ENCODE measurements at regions not wholly inside any gene's neighbourhood (a gene's known extent, or its start where the extent isn't known, plus 50 kb on each side); places are given as distances from the start of the nearest gene placed in this dataset.

DNA sequence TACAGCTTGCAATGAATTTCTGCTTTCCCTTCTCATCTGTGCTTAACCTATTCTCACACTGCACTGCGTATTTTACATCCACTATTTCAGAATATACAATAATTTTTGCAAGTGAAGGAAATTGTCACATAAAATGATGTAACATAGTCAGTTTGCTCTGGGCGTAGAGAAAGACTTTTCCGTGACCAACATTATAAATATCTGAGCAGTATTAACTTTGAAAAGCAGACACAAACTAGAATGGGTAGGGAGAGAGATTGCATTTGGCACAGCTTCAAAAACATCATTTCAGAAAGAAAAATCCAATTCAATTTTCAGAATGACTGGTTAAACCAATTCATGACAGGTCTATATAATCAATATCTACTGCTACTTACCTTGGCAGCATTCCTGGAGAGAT is 352.5 kb upstream of the MIR17HG start:
- no peak for DNase-seq (ENCODE audit: low spot score)

DNA sequence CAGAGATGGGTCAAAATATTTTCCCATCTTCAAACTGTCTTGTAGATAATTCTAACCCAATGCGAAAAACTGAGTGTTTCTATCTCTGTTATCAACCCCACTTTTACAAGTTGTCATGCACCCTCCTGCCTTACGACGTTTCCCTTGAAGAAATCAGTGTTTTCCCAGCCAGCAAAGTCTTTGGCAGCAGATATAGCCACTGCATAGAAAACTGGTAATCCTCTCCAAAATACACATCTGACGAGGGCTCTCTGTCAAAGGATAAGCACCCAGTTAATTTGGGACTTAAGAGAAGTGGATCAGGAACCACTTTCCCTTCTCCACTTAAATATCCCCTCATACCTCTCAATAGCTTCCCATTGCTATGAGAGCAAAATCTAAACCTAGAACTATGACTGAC is 351.9 kb upstream of the MIR17HG start:
- no peak for DNase-seq (ENCODE audit: low spot score)
- ATAC-seq = no peak

More for the DNA sequence above, 352.5 kb upstream of the MIR17HG start:
- ATAC-seq = no peak

DNA sequence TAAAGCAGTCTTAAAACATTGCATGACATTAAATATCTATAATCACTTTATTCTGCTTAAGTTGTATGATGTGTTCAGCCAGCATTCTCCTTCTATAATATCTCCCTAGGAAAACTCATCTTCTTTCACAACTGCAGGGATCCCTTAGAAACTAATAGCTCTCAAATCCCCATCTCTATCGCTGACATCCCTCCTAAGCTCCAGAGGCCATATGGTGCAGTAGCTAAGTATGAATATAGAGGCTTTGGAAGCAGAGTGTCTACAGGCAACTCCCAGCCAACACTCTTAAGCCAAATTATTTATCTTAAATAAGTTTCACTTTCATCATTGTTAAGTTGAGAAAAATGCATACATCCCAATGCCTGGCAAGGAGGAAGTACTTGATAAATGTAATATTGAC is 349.5 kb upstream of the MIR17HG start:
- no peak for ATAC-seq
- DNase-seq (ENCODE audit: low spot score) = no peak

DNA sequence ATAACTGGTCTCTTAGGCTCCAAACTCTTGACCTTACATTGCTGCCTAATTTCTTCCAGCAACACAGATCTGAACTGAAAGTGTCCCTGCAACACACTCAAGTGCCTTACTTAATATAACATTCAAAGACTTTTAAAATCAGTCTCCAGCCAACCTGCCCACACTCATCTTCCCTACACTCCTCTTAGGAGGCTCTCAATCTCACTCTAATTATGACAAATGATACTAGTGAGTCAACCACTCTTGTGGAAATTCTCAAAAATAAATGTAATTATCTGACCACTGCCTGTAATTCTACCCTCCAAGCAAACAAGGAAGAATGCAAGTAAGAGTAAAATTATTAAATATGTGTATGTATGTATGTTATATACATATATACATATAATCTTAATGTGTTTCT is 348.1 kb upstream of the MIR17HG start:
- no peak for DNase-seq (ENCODE audit: low spot score)
- ATAC-seq = no peak

DNA sequence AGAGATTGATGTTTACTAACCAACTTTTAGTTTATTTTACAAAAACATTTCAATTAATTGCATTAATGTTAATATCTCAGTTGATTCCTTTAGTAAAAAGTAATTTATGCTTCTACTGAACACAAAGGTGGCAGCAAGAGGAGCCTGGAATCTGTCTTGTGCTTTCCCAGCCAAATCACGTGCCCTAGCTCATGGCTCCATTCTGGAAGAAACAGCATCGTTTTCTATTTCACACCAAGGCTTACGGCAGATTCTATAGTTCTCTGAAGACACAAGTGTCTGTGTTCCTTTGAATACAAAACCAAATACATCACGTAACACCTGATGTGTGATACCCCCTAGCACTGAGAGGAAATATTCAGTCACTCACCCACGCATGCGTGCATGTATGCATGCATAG is 346.1 kb upstream of the MIR17HG start:
- DNase-seq (ENCODE audit: low spot score) (no peak), ATAC-seq (no peak)

DNA sequence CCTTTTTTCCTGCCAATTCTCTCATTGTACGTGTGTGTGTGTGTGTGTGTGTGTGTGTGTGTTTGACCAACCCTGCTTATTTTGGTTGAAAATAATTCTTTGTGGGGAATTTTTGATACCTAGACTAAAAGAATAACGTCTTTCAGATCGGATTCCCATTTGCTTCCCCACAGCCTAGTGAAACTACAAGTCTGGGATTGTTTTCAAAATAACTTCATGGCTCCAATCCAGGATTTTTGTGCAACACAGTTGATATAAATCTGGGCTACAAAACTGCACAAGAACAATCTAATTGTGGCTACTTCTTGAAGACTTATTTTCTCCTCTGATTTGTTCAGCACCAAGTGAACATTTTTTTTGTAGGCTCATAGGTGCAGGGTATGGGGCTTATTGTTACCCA is 332.8 kb upstream of the MIR17HG start:
- DNase-seq (ENCODE audit: low spot score) = no peak
- ATAC-seq = no peak

DNA sequence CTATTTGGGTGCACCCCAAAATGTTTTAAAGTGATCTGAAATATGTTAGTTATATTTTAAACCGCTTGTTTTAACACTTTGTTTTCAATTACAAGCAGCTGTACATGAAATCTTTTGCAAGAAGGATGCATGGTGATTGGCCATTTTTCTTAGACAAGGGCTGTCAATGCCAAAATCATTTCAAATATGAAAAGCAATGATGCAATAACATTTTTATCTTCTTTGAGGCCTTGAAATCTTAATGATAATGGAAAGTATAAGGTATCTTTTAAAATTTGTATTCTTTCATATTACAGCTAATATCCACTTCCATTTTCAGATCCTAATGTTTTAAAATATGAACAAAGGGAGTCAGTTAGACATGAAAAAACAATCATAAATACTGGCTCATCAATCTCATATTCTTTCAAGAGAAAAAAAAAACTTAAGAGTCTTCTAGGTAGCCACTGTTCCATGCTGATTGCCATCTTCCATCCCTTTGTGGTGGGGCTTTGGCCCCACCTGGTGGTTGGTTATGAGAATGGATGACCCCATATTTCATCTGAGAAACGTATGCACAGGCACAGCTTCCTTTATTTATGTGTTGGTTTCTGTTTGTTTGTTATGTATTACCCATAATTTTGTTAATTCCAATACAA is 330.3 kb upstream of the MIR17HG start:
- ATAC-seq (peak; percentile 86), DNase-seq (ENCODE audit: low spot score) (no peak)

DNA sequence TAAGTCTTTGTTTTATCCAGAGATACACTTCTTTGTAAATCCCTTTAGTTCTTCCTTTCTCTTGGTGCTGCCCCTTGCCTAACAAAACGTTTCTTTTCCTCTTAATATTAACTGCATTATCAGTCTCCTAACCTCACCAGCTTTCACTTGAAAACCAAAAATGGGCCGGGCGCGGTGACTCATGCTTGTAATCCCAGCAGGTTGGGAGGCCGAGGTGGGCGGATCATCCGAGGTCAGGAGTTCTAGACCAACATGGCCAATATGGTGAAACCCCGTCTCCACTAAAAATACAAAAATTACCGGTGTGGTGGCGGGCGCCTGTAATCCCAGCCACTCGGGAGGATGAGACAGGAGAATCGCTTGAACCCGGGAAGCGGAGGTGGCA is 329.8 kb upstream of the MIR17HG start:
- ATAC-seq (no peak), DNase-seq (ENCODE audit: low spot score) (no peak)

DNA sequence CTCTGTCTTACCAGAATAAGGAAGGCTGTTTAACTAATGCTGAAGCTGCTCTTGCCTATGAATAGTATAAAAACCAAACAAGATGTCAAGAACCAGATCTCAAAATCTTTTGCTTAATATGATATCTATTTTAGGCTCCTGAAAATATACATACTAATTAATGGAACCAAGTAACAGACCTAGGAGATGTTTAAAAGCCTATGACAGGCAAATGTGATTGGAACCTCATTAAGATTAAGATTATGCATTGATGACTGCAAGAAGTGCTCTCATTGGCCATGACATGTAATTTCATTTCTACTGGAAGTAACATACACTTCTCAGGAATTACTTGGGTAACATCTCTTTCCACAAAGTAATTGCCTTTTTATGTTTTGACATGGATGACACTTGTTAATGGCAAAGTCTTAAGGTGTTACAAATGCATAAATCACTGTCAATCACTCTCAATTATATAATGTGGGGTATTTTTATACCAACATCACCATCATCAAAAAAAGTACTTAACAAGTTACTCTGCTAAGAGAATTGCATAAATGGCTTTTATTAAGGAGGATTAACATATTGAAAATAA is 326.9 kb upstream of the MIR17HG start:
- DNase-seq (ENCODE audit: low spot score) (no peak), ATAC-seq (no peak)

DNA sequence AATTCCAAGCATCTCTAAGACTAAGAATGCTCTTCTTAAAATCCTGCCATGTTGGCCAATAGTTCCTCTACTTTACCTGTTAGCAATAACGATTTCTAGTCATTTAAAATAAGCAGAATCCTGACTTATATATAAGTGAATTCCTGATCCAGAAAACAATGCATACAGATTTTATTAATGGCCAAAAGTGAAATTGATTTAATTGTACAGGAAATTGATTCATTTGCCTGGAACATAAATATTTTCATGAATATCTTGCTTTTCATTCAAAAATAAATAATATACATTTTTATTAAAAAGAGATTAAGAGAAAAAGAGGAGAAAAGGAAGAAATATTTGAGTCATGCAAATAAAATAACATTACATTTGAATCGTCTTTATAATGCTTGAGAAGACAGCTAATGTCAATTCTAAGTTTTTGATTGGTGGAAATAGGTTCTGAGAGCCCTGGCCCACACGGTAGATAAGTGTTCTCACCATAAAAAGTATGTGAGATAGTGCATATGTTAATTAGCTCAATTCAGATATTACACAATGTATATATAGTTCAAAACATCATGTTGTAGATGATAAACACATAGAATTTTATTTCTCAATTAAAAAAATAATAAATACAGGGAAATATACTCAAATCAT is 323.2 kb upstream of the MIR17HG start:
- ATAC-seq (no peak), DNase-seq (ENCODE audit: low spot score) (no peak)

DNA sequence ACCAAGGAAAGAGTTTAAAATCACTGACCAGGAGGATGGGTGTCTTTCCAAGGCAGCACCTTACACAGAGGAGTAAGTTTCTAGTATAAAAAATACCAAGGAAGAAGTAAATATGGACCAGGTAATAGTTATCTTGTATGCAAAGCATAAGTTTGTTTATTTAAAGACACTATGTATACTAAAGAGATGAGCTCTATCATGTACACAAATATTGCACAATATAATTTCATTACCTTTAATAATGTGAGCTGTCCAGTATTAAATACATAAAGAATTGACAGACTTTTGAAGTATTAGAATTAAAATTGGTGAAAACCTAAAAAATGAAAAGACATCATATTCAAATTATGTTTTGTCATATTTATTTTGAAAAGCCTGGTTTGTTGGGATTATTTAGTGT is 322.0 kb upstream of the MIR17HG start:
- no peak for ATAC-seq
- no peak for DNase-seq (ENCODE audit: low spot score)

DNA sequence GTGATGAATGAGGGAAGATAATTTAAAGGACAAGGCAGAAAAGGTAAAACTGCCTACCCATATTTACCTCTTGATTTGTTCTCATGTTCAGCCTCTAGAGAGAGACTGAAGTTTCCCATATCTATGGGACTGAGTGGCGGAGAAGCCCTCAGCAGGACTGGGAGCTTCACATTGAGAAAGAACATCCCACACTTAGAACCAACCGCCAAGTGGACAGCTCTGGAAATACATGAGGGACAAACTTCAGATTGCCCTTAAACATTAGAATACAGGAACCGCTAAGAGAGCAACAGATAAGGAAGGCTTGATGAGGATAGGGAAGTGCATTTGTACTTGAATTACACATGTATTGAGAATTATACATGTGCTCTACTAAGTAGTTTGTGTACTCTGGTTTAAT is 316.0 kb upstream of the MIR17HG start:
- ATAC-seq = no peak
- no peak for DNase-seq (ENCODE audit: low spot score)

DNA sequence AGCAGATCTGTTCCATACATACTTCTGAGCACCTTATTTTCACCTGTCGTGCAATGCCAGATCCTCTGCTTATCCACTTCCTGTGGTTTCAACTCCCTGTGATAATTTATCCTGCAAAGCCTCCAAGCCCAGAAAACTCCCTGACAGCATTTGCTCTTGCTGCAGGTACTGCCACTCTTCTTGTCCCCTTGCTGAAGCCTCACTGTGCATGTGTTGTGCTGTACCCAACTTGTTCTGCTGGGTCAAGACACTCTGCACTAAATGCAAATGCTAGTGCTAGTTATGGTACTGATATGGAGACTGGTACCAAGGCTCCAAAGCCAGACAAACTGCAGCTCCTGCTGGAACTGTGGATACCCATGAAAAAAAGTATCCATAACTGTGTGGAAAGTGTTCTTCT is 315.4 kb upstream of the MIR17HG start:
- ATAC-seq = no peak
- no peak for DNase-seq (ENCODE audit: low spot score)

DNA sequence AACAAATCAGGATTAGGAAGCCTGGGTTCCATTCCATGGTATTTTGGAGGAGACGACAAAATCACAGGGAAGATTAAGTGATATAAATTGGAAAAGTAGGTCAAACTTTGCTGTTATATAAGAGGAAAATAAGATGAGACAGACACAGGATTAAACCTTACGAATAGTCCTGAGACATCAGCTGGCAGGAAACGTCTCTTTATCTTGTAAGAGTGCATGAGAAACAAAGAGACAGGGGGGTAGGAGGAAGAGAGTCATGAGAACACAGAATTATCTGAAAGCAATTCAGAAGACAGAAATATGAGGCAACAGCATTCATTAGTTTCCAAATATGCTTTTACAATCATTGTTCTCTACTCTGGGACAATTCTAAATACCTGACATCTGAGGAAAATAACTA is 310.6 kb upstream of the MIR17HG start:
- no peak for ATAC-seq
- DNase-seq (ENCODE audit: low spot score) = no peak

DNA sequence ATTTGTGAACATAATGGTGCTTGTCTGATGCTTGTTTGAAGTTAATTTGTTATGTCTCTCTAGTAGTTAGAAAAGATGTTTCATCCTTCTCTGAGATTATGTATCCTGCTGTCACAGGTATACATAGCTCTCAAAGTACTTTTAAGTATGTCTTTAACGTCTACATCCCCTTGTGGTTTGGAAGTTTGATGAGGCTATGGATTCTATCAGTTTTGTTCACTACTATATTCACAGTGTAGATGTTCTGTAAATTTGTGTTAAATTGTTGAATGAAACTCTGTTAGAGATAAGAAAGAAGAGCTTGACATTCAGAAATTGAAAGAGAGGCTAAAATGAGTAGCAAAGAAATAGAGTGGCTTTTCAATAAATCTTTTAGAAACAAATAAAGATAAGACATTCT is 304.6 kb upstream of the MIR17HG start:
- ATAC-seq (no peak), DNase-seq (ENCODE audit: low spot score) (no peak)

DNA sequence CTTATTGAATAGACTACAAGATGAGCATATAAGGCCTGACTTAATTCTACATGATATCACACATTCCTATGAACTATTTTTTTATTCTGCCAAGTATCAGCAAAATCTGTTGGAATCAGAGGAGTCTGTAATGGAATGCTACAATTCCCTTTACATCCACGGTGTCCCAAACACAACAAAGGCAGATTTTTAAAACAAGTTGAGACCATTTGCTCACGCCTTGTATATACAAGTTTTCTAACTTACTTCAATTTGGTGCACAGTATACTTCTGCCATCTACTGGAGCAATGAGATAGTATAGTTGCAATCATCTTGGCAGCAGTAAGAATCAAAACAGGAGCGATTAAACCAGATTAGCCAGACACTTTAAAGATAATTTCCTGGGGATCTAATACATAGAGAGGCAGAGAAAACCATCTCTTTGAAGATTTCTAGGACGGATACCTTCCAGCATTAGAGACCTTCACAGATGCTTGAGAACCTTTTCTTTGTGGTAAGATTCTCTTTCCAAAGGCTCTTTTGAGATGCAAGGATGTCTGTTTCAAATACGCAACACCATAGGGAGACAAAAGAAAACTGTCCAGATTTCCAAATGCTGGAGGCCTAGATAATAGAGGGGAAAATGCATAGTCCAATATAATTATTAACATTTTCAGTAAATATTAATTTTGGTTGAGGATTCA is 302.0 kb upstream of the MIR17HG start:
- peak; percentile 55 for ATAC-seq

DNA sequence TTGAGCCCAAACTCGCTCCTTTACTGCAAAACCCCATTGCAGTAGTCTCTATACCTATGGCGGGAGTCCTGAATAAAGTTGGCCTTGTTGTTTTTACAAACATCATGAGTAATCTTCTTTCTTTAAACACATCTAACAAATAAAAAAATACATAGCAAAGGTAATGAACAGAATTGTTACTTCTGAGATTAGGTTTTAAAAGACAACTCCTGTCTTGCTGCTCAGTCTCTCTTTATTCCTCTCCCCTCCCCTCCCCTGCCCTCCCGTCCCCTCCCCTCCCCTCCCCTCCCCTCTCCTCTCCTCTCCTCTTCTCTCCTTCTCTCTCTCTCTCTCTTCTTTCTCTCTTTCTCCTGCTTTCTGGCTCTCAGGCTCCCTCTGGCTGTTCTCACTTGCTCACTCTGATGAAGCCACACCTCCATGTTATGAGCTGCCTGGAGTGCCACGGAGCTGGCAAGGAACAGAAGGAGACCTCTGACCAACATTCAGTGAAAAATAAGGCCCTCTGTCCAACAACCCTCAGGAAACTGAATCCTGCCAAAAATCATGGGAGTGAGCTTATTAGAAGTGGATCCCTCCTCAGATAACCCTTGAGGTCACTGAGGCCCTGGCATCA is 300.7 kb upstream of the MIR17HG start:
- ATAC-seq (no peak), DNase-seq (ENCODE audit: low spot score) (no peak)

More for the DNA sequence above, 302.0 kb upstream of the MIR17HG start:
- DNase-seq (ENCODE audit: low spot score) = no peak

DNA sequence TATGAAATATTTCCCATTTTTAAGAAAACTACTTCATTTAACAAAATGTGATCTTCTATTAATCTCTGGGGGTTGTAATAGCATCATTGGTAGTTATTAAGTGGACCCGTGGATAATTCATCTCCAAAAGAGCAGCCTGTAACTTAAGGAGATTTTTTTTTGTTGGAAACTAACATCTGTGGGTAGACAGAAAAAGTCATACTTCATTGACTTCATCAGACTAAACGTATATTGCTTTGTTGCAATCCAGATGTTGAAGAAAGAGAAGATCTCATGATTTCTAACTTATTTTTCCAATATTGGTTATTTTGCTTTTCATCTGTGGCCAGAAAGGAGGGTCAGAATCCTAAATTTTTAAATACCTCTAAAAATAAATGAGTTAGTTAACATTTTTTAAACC is 296.5 kb upstream of the MIR17HG start:
- DNase-seq (ENCODE audit: low spot score) (no peak), ATAC-seq (no peak)

DNA sequence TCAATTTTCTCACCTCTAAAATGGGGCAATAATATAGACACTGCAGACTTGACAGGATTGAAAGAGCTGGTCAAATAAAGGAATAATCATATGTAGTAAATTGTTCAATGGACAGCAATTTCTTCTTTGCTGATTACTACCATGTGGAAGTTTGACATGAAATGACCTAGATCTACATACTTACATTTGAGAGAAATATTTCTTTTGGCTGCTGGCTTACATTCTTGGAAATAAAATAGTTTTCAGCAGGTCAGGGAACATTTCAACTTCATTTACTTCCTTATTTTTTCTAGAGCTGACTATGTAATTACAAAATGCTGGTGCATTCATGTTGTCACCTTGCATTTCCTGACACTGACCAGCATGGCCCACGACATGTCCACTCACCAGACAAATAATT is 294.6 kb upstream of the MIR17HG start:
- DNase-seq (ENCODE audit: low spot score) = no peak
- no peak for ATAC-seq

DNA sequence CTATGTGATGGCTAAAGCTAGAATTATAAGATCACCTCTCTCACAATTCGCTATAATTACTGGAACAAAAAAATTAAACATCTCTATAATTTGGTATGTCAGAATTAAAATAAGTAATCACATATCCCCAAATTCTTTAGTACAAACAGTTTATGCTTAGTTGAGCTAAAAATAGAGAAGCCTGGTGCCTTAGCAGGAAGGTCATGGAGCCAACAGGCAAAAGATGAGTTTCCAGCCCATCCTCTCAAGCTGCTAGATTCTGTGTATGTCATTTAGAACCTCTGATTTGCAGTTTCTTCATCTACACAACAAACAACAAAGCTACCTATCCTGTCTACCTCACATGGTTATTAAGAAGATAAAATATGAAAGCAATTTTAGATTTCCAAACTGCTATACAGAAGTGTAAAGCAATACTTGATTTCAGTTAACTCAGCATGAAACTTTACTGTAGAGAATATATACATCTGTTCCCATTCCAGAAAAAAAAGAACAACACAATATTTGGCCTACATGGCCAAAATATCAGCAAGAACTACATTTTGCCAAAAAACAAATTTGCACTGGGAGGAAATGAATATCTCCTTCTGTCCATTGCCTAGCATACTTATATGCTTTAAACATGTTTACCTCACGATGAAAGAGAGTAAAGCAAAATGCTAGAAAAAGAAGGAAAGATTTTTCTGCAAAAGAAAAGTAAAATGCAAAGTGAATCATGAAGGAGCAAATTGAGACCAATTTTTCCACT is 294.0 kb upstream of the MIR17HG start:
- ATAC-seq (no peak), DNase-seq (ENCODE audit: low spot score) (no peak)

DNA sequence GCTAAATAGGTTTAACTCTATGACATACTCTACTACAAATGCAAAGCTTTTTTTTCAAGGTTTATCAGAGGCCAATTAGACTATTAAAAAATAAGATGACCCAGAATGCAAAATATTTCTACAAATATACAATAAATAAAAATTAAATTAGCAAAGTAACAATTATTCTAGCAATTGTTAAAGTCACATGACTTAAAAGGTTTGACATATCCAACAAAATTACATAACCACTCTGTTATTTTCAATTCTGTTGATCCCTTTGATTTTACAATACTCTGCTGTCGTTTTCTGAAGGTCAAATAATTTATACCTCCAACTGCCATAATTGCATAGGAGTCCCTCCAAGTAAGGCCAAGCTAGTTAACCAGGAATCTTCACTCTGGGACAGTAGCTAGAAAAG is 292.6 kb upstream of the MIR17HG start:
- ATAC-seq (no peak), DNase-seq (ENCODE audit: low spot score) (no peak)

Measured in left lobe of liver (tissue), 2 donors.